CD14-positive monocyte (primary cell): ENCODE measurements at regions not wholly inside any gene's neighbourhood (a gene's known extent, or its start where the extent isn't known, plus 50 kb on each side); places are given as distances from the start of the nearest gene placed in this dataset.

Experiments used
- DNase-seq, 3 donors: peaks; one replicate each; pipeline ENCODE4 v3.0.0-alpha.2; 2011 to 2022
- H2AFZ ChIP-seq: 2 replicates; pipeline ENCODE4 v1.6.0; 2012; ENCODE audit warnings: mild to moderate bottlenecking, low read depth, low read length, inconsistent platforms; ENCODE audit not compliant: insufficient read depth, poor library complexity, severe bottlenecking
- H3K27ac ChIP-seq, 2 donors: 1 replicate in 1 of 2; 2 replicates in 1 of 2; pipeline ENCODE4 v1.5.1; 2012 to 2013; ENCODE audit warnings: low read length in 2 of 2, control low read depth in 1 of 2, inconsistent platforms in 1 of 2, low read depth in 1 of 2, mild to moderate bottlenecking in 1 of 2
- H3K27me3 ChIP-seq, 2 donors: one replicate each; pipeline versions ENCODE4 v1.6.0 to v1.6.1; 2011 to 2013; ENCODE audit warnings: low read length in 2 of 2; ENCODE audit not compliant: control insufficient read depth in 2 of 2, insufficient read depth in 2 of 2
- H3K36me3 ChIP-seq, 2 donors: replicated peaks in 1 of 2; 1 replicate in 1 of 2; 2 replicates in 1 of 2; pipeline versions ENCODE4 v1.5.1 to v1.6.1; 2012 to 2013; ENCODE audit warnings: low read length in 2 of 2, control low read depth in 1 of 2, inconsistent platforms in 1 of 2, mild to moderate bottlenecking in 1 of 2; ENCODE audit not compliant: insufficient read depth in 2 of 2, control insufficient read depth in 1 of 2
- H3K4me1 ChIP-seq, 2 donors: 1 replicate in 1 of 2; 2 replicates in 1 of 2; pipeline versions ENCODE4 v1.5.1 to v1.6.1; 2012 to 2013; ENCODE audit warnings: low read length in 2 of 2, control low read depth in 1 of 2, inconsistent platforms in 1 of 2, mild to moderate bottlenecking in 1 of 2, moderate library complexity in 1 of 2; ENCODE audit not compliant: insufficient read depth in 2 of 2, control insufficient read depth in 1 of 2
- H3K4me2 ChIP-seq: replicated peaks from 2 replicates; pipeline ENCODE3; 2012; ENCODE audit warnings: low read length, moderate library complexity, mild to moderate bottlenecking; ENCODE audit not compliant: poor library complexity, severe bottlenecking; ENCODE audit errors: extremely low read depth
- H3K4me3 ChIP-seq, 3 experiments: fragments of 200-600 bp in 1 of 3; sonication (generic) in 1 of 3; replicated peaks in 1 of 3; 1 replicate in 2 of 3; 2 replicates in 1 of 3; pipeline ENCODE4 v1.5.1; 2011 to 2013; ENCODE audit warnings: low read length in 3 of 3, mild to moderate bottlenecking in 3 of 3, control low read depth in 2 of 3, low read depth in 2 of 3, inconsistent platforms in 1 of 3, moderate library complexity in 1 of 3
- H3K79me2 ChIP-seq: 2 replicates; pipeline ENCODE4 v1.6.0; 2012; ENCODE audit warnings: mild to moderate bottlenecking, control low read depth, inconsistent platforms, low read length, moderate library complexity; ENCODE audit not compliant: insufficient read depth
- H3K9ac ChIP-seq: 2 replicates; pipeline ENCODE4 v1.6.0; 2017; ENCODE audit warnings: low read length, mild to moderate bottlenecking; ENCODE audit not compliant: insufficient read depth, poor library complexity, severe bottlenecking
- H3K9me3 ChIP-seq, 2 donors: replicated peaks in 1 of 2; 1 replicate in 1 of 2; 2 replicates in 1 of 2; pipeline versions ENCODE4 v1.5.1 to v1.6.1; 2012 to 2013; ENCODE audit warnings: low read length in 2 of 2, control low read depth in 1 of 2; ENCODE audit not compliant: control insufficient read depth in 1 of 2, insufficient read depth in 1 of 2
- H4K20me1 ChIP-seq: 2 replicates; pipeline ENCODE4 v1.6.0; 2012; ENCODE audit warnings: mild to moderate bottlenecking, low read length, control low read depth, moderate library complexity; ENCODE audit not compliant: insufficient read depth
- H3K27ac Mint-ChIP-seq, 7 donors: one replicate each; pipeline ENCODE4 v1.8.0; 2020; ENCODE audit warnings: mild to moderate bottlenecking in 7 of 7, mixed read lengths in 7 of 7, moderate library complexity in 6 of 7, inconsistent platforms in 2 of 7
- H3K27me3 Mint-ChIP-seq, 3 donors: one replicate each; pipeline ENCODE4 v1.8.0; 2021 to 2022; ENCODE audit warnings: low read depth in 3 of 3, mild to moderate bottlenecking in 3 of 3, mixed read lengths in 3 of 3, moderate library complexity in 3 of 3, inconsistent platforms in 1 of 3
- H3K36me3 Mint-ChIP-seq, 2 donors: one replicate each; pipeline ENCODE4 v1.8.0; 2020; ENCODE audit warnings: mixed read lengths in 2 of 2, inconsistent platforms in 1 of 2, mild to moderate bottlenecking in 1 of 2
- H3K4me1 Mint-ChIP-seq: one replicate; pipeline ENCODE4 v1.8.0; 2020; ENCODE audit warnings: mild to moderate bottlenecking, mixed read lengths
- H3K4me3 Mint-ChIP-seq, 2 donors: one replicate each; pipeline ENCODE4 v1.8.0; 2020; ENCODE audit warnings: mild to moderate bottlenecking in 2 of 2, mixed read lengths in 2 of 2, moderate library complexity in 1 of 2
- H3K9me3 Mint-ChIP-seq, 7 donors: one replicate each; pipeline ENCODE4 v1.8.0; 2020 to 2022; ENCODE audit warnings: mixed read lengths in 7 of 7, mild to moderate bottlenecking in 6 of 7, moderate library complexity in 6 of 7, inconsistent platforms in 2 of 7
- WGBS: methylation state at CpG from one replicate; pipeline ENCODE4 v1.1.5; 2013; ENCODE audit warnings: missing lambda C conversion rate; ENCODE audit not compliant: insufficient coverage; 5-methylcytosine and 5-hydroxymethylcytosine counted together
- intact Hi-C, 2 donors: fragments of 100-400 bp; cut with micrococcal nuclease; formaldehyde crosslinking; loops; one replicate each; pipeline versions ENCODE4 v1.15.0 to v1.15.1; 2023
- TF ChIP-seq, protein P1 (sequence below): fragments of 200-600 bp; IDR thresholded peaks from one replicate; pipeline ENCODE4 v1.8.0; 2022; ENCODE audit warnings: antibody characterized with exemption, mild to moderate bottlenecking

DNA sequence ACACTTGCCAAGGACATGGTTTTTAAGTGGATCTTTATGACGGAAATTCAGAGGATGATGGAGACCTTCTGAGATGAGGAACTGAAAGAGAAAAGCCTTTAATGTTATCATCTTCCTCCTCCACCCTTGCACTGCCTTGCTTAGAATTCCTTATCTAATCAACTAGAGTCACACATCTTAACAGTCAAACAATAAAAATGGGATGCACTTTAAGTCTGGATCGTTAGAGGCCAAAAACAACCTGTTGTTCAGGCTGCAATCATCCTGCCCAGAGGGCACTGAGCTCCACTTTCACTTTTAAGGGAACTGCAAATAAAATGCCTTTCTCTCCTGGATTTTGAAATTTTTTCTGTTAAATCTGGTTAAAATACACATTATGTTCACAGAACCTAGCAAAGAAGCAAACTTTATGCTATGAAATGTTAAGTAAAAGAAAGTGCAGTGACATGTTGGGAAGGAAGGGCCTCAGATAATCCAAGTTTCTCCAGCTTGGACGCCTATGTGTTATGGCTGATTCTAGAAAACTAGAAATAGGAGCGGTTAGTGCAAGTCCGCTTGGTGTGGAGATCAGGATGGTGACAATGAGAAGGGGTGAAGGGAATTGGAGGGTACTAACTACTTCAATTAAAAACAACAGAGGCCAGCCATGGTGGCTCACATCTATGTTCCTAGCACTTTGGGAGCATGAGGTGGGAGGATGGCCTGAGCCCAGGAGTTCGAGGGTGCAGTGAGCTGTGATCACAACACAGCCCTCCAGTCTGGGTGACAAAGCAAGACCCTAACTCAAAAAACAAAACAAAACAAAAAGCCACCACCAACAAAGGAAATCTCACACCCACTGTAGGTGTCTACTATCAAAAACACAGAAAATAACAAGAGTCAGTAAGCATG is 66.4 kb upstream of the KIF13A start:
- no peaks in the 10 kb centered on the region for H3K79me2 ChIP-seq
- H3K4me1 Mint-ChIP-seq = peaks cover 11% of the 10 kb centered on the region
- H3K4me3 Mint-ChIP-seq = no peak overlapping the region
- no peaks in the 10 kb centered on the region for H4K20me1 ChIP-seq
- no peaks in the 10 kb centered on the region for H3K4me1 ChIP-seq
- H3K36me3 Mint-ChIP-seq = no peaks in the 10 kb centered on the region
- H3K4me2 ChIP-seq = no peak overlapping the region
- 50% methylated on average over 2 of the region's 6 CpGs for WGBS
- H3K36me3 ChIP-seq = no peaks in the 10 kb centered on the region
- H3K27me3 Mint-ChIP-seq = peaks cover 0 to 2% (median 1%) of the 10 kb centered on the region in 3 donors
- peak overlapping the region in 1 of 7 donors; percentile 21 for H3K27ac Mint-ChIP-seq
- peaks cover 0 to 3% (median 0%) of the 10 kb centered on the region in 7 donors for H3K9me3 Mint-ChIP-seq
- H3K9ac ChIP-seq = no peak overlapping the region
- H2AFZ ChIP-seq = no peak overlapping the region
- no peaks in the 10 kb centered on the region for H3K9me3 ChIP-seq
- H3K27me3 ChIP-seq = no peaks in the 10 kb centered on the region
- DNase-seq = no peak
- TF ChIP-seq, protein P1, sequence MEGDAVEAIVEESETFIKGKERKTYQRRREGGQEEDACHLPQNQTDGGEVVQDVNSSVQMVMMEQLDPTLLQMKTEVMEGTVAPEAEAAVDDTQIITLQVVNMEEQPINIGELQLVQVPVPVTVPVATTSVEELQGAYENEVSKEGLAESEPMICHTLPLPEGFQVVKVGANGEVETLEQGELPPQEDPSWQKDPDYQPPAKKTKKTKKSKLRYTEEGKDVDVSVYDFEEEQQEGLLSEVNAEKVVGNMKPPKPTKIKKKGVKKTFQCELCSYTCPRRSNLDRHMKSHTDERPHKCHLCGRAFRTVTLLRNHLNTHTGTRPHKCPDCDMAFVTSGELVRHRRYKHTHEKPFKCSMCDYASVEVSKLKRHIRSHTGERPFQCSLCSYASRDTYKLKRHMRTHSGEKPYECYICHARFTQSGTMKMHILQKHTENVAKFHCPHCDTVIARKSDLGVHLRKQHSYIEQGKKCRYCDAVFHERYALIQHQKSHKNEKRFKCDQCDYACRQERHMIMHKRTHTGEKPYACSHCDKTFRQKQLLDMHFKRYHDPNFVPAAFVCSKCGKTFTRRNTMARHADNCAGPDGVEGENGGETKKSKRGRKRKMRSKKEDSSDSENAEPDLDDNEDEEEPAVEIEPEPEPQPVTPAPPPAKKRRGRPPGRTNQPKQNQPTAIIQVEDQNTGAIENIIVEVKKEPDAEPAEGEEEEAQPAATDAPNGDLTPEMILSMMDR = no peak
- intact Hi-C loops = no loop called here
- H3K4me3 ChIP-seq = no peak overlapping the region
- no peak overlapping the region for H3K27ac ChIP-seq

DNA sequence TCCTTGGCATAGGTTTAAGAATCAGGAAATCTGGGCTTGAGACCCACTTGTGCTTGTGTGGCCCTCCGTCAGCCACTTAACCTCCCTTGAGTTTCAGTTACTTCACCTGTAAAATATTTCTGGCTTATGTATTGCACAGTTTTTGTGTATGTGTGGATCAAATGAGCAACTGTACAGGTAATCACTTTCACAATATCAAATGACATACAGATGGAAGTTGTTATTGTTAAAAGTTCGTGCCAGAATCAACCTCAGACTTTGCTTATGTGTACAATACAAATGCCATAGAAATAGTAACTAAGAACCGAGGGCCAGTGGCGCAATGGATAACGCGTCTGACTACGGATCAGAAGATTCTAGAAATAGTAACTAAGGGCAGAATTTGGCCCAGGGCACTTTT is 65.6 kb upstream of the KIF13A start:
- H4K20me1 ChIP-seq = no peaks in the 10 kb centered on the region
- no peak overlapping the region for H3K4me3 ChIP-seq
- Mint-ChIP-seq H3K36me3 (no peaks in the 10 kb centered on the region), H3K4me1 (peaks cover 11% of the 10 kb centered on the region), H3K9me3 (peaks cover 0 to 3% (median 0%) of the 10 kb centered on the region in 7 donors), H3K4me3 (no peak overlapping the region), H3K27ac (no peak overlapping the region), H3K27me3 (peaks cover 0 to 1% (median 1%) of the 10 kb centered on the region in 3 donors)
- H3K27ac ChIP-seq = no peak overlapping the region
- no peak overlapping the region for H3K4me2 ChIP-seq
- H2AFZ ChIP-seq = no peak overlapping the region
- H3K27me3 ChIP-seq = no peaks in the 10 kb centered on the region
- TF ChIP-seq, protein P1 = no peak
- H3K9ac ChIP-seq = no peak overlapping the region
- no peak for DNase-seq
- H3K9me3 ChIP-seq = no peaks in the 10 kb centered on the region
- intact Hi-C loops = no loop called here
- no peaks in the 10 kb centered on the region for H3K4me1 ChIP-seq
- H3K79me2 ChIP-seq = no peaks in the 10 kb centered on the region
- no CpG with 5 or more reads among the region's 7 CpGs for WGBS
- no peaks in the 10 kb centered on the region for H3K36me3 ChIP-seq
